ENCODE measurements at regions not wholly inside any gene's neighbourhood (a gene's known extent, or its start where the extent isn't known, plus 50 kb on each side); places are given as distances from the start of the nearest gene placed in this dataset.

GRCh38 chr12:108021141-108021540 is 107.9 kb upstream of the WSCD2 start:
- TF ChIP-seq CTCF (IDR thresholded peaks at IDR 0.05) = no peak
- Mint-ChIP-seq H3K36me3 (ENCODE audit: low read depth) (no peaks in the 10 kb centered on the region), H3K4me1 (ENCODE audit: low read depth) (no peaks in the 10 kb centered on the region), H3K9me3 (no peaks in the 10 kb centered on the region), H3K4me3 (no peak overlapping the region), H3K27ac (no peak overlapping the region), H3K27me3 (peaks cover 4% of the 10 kb centered on the region)
- ATAC-seq (no peak), DNase-seq (no peak)
- CTCF ChIA-PET = no interaction called here
- POLR2A ChIA-PET = no interaction called here
- intact Hi-C loops (cut with micrococcal nuclease) = no loop called here

- intact Hi-C loops (cut with micrococcal nuclease) = no loop called here
- Mint-ChIP-seq H3K4me3 (no peak overlapping the region), H3K27me3 (peaks cover 9% of the 10 kb centered on the region), H3K27ac (no peak overlapping the region), H3K4me1 (ENCODE audit: low read depth) (no peaks in the 10 kb centered on the region), H3K36me3 (ENCODE audit: low read depth) (no peaks in the 10 kb centered on the region), H3K9me3 (no peaks in the 10 kb centered on the region)
- no peak for TF ChIP-seq CTCF (IDR thresholded peaks at IDR 0.05)
- ChIA-PET POLR2A (no interaction called here), CTCF (no interaction called here)
- ATAC-seq = no peak
- DNase-seq = no peak
These were observed 107.1 kb upstream of the WSCD2 start for GRCh38 chr12:108021949-108022522.

GRCh38 chr12:108029051-108029835 is 99.8 kb upstream of the WSCD2 start:
- H3K36me3 Mint-ChIP-seq (ENCODE audit: low read depth) = no peaks in the 10 kb centered on the region
- H3K4me1 Mint-ChIP-seq (ENCODE audit: low read depth) = no peaks in the 10 kb centered on the region
- ChIA-PET CTCF (no interaction called here), POLR2A (no interaction called here)
- DNase-seq = no peak
- intact Hi-C loops (cut with micrococcal nuclease) = no loop called here
- H3K27me3 Mint-ChIP-seq = peaks cover 19% of the 10 kb centered on the region
- no peak overlapping the region for H3K27ac Mint-ChIP-seq
- no peaks in the 10 kb centered on the region for H3K9me3 Mint-ChIP-seq
- no peak for TF ChIP-seq CTCF (IDR thresholded peaks at IDR 0.05)
- ATAC-seq = no peak
- H3K4me3 Mint-ChIP-seq = no peak overlapping the region

GRCh38 chr12:108033090-108033489 is 96.0 kb upstream of the WSCD2 start:
- Mint-ChIP-seq H3K27me3 (peaks cover 11% of the 10 kb centered on the region), H3K9me3 (no peaks in the 10 kb centered on the region), H3K4me1 (ENCODE audit: low read depth) (no peaks in the 10 kb centered on the region), H3K36me3 (ENCODE audit: low read depth) (no peaks in the 10 kb centered on the region), H3K4me3 (no peak overlapping the region), H3K27ac (no peak overlapping the region)
- DNase-seq (no peak), ATAC-seq (no peak)
- ChIA-PET CTCF (no interaction called here), POLR2A (no interaction called here)
- intact Hi-C loops (cut with micrococcal nuclease) = no loop called here
- no peak for TF ChIP-seq CTCF (IDR thresholded peaks at IDR 0.05)

- H3K9me3 Mint-ChIP-seq = no peaks in the 10 kb centered on the region
- no peaks in the 10 kb centered on the region for H3K36me3 Mint-ChIP-seq (ENCODE audit: low read depth)
- no peak for TF ChIP-seq CTCF (IDR thresholded peaks at IDR 0.05)
- no peak for DNase-seq
- no peaks in the 10 kb centered on the region for H3K4me1 Mint-ChIP-seq (ENCODE audit: low read depth)
- no peak overlapping the region for H3K27ac Mint-ChIP-seq
- no peak overlapping the region for H3K4me3 Mint-ChIP-seq
- POLR2A ChIA-PET = no interaction called here
- CTCF ChIA-PET = no interaction called here
- no peak for ATAC-seq
- H3K27me3 Mint-ChIP-seq = peaks cover 11% of the 10 kb centered on the region
- intact Hi-C loops (cut with micrococcal nuclease) = no loop called here
These were observed 93.7 kb upstream of the WSCD2 start for GRCh38 chr12:108035372-108035771.
